ENCODE measurements at regions not wholly inside any gene's neighbourhood (a gene's known extent, or its start where the extent isn't known, plus 50 kb on each side); places are given as distances from the start of the nearest gene placed in this dataset.
A peak's percentile ranks its signal among the peaks of the same experiment; 100 is the strongest.
"Not testable (repeated sequence)": the region's sequence is repeated elsewhere in the genome, so short reads cannot be mapped to it uniquely, and the experiment has no call there.

DNA sequence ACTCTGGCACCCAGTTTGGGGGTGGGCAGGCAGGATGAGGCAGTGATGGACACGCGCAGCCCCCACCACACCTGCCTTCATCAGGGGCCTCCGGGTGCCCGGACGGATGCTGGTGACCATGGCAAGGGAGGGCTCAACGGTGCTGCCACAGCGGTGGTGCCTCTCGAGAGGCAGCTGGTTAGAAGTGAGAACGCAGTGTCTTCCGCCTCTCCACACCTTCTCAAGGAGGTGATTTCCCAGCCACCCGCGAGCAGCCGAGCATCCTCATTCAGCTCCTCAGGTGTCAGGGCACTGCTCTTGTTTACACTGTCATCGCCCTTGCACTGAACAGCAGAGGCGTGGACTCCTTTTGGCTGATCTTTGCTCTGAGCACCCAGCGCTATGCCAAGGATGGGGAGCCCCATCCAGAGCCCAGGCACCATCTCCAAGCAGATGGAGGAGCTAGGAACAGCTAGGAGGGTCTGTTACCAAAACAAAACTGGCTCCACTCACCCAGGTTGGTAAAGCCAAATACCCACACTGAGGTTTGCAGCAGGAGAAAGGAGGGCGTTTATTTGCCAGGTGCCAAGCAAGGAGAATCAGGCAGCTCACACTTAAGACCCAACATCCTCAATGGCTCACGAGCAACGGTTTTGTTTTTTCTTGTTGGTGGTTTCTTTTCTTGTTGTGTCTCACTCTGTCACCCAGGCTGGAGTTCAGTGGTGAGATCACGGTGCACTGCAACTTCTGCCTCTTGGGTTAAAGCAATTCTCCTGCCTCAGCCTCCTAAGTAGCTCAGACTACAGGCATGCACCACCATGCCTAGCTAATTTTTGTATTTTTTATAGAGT is 174.3 kb upstream of the TNRC6C start:
- DNase-seq, result no peak

- DNase-seq, result no peak
Observed at GRCh38 chr17:77785312-77785905, 173.1 kb upstream of the TNRC6C start.

- no peak for DNase-seq
Observed at GRCh38 chr17:77786090-77786489, 172.4 kb upstream of the TNRC6C start.

GRCh38 chr17:77786740-77787505 is 171.6 kb upstream of the TNRC6C start:
- DNase-seq, result no peak

DNA sequence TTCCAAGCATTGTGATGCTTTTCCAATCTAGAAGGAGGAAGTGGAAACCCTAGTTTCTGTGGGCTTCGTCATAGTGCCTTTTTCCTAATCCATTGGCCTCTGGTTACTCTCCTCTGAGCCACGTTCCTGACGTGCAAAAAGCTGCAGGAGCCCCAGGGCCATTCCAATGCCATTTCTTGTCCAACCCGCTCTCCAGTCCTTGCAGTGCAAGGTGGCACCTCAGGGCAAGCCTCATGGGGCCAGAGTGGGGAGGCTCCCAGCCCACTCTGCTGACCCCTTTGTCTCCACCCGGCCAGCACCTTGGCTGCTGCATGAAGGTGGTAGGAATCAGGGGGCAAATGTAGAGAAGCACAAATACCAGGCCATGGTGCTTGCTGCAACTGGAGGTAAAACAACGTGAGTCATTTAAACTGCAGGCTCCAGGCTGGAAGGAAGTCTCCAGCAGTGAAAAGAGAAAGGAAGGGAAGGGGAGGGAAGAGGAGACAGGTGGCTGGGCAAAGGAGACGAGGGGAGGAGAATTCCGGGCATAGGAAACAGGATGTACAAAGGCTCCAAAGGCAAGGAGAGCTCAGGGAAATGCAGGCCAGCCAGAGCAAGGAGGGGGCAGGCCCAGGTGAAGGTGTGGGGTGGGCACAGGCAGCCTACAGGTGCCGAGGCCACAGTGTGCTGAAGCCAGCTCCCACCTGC is 168.2 kb upstream of the TNRC6C start:
- no peak for DNase-seq

- DNase-seq, result no peak
Observed at GRCh38 chr17:77792626-77793025, 165.9 kb upstream of the TNRC6C start.

DNA sequence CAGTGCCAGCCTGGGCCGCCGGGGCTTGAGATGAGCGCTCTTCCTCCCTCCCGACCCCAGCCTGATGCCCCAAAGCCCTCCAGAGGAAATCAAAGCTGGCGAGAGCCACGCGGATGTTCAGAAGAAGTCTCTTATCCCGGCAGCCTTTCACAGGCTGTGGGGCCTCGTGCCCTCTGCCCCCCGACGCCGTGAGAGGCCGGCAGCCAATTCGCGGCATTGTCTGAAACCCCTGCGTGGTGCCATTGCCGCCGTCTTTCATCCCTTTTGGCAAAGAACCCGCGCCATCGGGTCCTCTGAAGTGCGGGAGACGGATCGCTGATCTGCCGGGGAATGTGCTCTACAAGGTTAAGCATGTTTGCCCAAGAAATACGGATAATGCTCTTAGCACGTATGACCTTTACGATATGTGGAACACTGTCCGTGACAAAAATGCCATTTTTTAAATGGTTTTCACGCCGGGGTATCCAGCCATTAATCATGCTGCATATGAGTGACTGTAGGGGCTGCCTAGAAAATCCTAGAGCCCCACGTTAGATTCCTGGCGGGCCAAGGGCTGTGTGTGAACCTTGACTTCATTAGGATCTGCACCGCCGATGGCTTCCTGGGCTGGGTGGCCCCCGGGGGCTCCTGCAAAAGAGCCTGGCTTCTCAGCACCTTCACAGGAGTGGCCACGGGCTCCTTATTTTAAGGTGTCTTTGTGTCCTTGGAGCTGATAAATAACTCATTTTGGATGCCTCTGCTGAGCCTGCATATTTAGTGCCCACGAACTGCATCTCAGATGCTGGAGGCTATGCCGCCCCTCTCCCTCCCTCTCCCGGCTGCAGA is 165.1 kb upstream of the TNRC6C start:
- DNase-seq, result no peak

GRCh38 chr17:77793971-77794235 is 164.6 kb upstream of the TNRC6C start:
- no peak for DNase-seq

- DNase-seq, result no peak
Observed at GRCh38 chr17:77794846-77795245, 163.7 kb upstream of the TNRC6C start.

GRCh38 chr17:77795685-77796084 is 162.8 kb upstream of the TNRC6C start:
- DNase-seq, result no peak

GRCh38 chr17:77796176-77796860 is 162.2 kb upstream of the TNRC6C start:
- DNase-seq, result no peak

- no peak for DNase-seq
Observed at GRCh38 chr17:77798031-77798430, 160.5 kb upstream of the TNRC6C start.

DNA sequence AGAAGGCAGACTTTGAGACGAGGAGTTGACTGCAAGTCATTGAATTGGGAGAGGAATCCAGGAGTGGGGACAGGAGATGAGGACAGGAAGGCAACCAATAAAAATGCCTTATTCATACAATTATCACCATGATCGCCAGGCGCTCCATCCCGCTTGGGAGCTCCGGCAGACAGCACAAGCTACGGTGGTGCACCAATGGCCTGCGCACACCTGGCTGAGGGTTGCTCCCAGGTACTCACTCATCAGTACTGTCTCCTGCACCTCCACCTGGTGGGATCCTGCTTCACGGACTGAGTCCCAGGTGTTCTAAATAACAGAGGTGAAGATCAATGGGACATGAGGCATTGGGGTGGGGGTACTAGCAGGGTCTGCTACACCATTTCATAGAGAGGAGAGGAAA is 160.0 kb upstream of the TNRC6C start:
- DNase-seq, result no peak

DNA sequence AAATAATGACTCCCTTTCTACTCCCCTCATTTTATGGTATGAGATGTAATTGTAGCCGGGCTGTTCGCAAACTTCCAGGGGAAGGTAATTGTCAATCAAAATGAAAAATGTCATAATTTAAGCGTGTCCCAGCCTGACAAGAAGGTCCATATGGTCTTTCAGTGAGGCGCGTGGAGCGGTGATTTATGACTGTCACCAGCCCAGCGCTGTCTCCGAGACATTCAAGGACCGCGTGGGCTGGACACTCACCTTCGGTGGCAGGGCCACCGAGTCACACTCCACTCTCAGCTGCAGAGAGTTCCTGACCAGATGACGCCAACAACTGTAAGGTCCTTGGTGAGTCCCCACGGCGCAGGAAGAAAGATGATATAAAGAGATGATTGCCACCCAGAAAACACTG is 157.7 kb upstream of the TNRC6C start:
- no peak for DNase-seq

- DNase-seq, result no peak
Observed at GRCh38 chr17:77801545-77802332, 156.8 kb upstream of the TNRC6C start.

DNA sequence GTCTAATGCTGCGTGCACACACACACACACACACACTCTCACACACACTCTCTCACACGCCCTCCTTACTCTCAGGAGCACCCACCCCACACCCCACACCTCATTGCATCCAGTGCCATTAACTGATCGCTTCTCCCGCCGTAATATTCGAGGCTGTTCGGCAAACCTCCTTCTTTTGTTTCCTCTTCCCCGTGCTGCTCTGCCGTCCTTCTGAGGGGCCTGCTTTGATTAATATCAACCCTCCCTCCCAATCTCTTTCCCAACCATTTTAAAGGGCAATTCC is 156.2 kb upstream of the TNRC6C start:
- DNase-seq, result no peak

- peak; percentile 14 for DNase-seq
Observed at GRCh38 chr17:77802811-77803220, 155.7 kb upstream of the TNRC6C start.

- DNase-seq, result no peak
Observed at GRCh38 chr17:77803726-77804125, 154.8 kb upstream of the TNRC6C start.

GRCh38 chr17:77804796-77805426 is 153.6 kb upstream of the TNRC6C start:
- DNase-seq, result no peak

GRCh38 chr17:77805970-77806369 is 152.5 kb upstream of the TNRC6C start:
- DNase-seq, result not testable (repeated sequence)
